HCT116 (cell line): ENCODE measurements at regions not wholly inside any gene's neighbourhood (a gene's known extent, or its start where the extent isn't known, plus 50 kb on each side); places are given as distances from the start of the nearest gene placed in this dataset.

Source experiments
- EZH2 ChIP-seq: fragments of 200-600 bp; sonication (generic); IDR thresholded peaks from 2 replicates; pipeline ENCODE4 v1.6.1; 2017; ENCODE audit warnings: antibody characterized with exemption, mixed run types
- POLR2A ChIP-seq: IDR thresholded peaks from 2 replicates; pipeline ENCODE4 v1.7.0; 2011; ENCODE audit warnings: borderline replicate concordance; ENCODE audit not compliant: insufficient read depth, insufficient read length; ENCODE audit errors: extremely low read depth
- POLR2AphosphoS5 ChIP-seq: IDR thresholded peaks from 2 replicates; pipeline ENCODE4 v1.6.1; 2011; ENCODE audit warnings: mild to moderate bottlenecking, low read depth, low read length, moderate library complexity
- TCF7L2 ChIP-seq: IDR thresholded peaks from 2 replicates; pipeline ENCODE4 v1.7.0; 2011; ENCODE audit warnings: borderline replicate concordance, inconsistent platforms; ENCODE audit not compliant: insufficient read depth, insufficient read length; ENCODE audit errors: extremely low read depth
- ZNF274 ChIP-seq: fragments of 200-500 bp; sonication (Bioruptor generic); IDR thresholded peaks from 2 replicates; pipeline ENCODE4 v1.6.1; 2014; ENCODE audit warnings: mild to moderate bottlenecking, low read depth, low read length, inconsistent platforms
- TF ChIP-seq, protein P1 (sequence below), 3 experiments: fragments of 200-600 bp in 1 of 3; sonication (generic) in 1 of 3; IDR thresholded peaks in 2 of 3; conservative IDR thresholded peaks in 1 of 3; 2 replicates each; pipeline ENCODE4 v1.5.1; 2012 to 2017; ENCODE audit warnings: low read depth in 2 of 3, low read length in 2 of 3, antibody characterized with exemption in 1 of 3, borderline replicate concordance in 1 of 3, control low read depth in 1 of 3, mild to moderate bottlenecking in 1 of 3, mixed read lengths in 1 of 3, mixed run types in 1 of 3, moderate library complexity in 1 of 3; ENCODE audit not compliant: insufficient read depth in 1 of 3
- TF ChIP-seq, protein P2 (sequence below): IDR thresholded peaks from 2 replicates; pipeline ENCODE4 v1.6.1; 2012
- TF ChIP-seq, protein P3 (sequence below): IDR thresholded peaks from 2 replicates; pipeline ENCODE4 v1.6.1; 2011; ENCODE audit warnings: mild to moderate bottlenecking, low read length, moderate library complexity; ENCODE audit not compliant: insufficient replicate concordance; ENCODE audit errors: extremely low read depth
- TF ChIP-seq, protein P4 (sequence below): IDR thresholded peaks from 2 replicates; pipeline ENCODE4 v1.6.1; 2012

DNA sequence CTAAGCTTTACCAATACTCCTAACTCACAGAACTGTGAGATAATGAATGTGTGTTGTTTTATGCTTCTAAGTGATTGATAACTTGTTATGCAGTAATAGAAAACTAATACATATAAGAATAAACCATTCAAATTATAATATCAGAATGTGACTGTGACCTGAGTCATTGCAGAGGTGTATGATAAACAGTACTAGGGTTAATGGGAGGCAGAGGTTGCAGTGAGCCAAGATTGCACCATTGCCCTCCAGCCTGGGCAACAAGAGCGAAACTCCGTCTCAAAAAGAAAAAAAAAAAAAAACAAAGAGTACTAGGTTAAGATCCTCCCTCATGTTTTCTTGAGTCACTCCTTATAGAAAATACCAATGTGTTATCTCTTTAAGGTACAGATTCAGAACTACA lies 950.3 kb downstream of the SORCS1 start:
- TF ChIP-seq, protein P1, sequence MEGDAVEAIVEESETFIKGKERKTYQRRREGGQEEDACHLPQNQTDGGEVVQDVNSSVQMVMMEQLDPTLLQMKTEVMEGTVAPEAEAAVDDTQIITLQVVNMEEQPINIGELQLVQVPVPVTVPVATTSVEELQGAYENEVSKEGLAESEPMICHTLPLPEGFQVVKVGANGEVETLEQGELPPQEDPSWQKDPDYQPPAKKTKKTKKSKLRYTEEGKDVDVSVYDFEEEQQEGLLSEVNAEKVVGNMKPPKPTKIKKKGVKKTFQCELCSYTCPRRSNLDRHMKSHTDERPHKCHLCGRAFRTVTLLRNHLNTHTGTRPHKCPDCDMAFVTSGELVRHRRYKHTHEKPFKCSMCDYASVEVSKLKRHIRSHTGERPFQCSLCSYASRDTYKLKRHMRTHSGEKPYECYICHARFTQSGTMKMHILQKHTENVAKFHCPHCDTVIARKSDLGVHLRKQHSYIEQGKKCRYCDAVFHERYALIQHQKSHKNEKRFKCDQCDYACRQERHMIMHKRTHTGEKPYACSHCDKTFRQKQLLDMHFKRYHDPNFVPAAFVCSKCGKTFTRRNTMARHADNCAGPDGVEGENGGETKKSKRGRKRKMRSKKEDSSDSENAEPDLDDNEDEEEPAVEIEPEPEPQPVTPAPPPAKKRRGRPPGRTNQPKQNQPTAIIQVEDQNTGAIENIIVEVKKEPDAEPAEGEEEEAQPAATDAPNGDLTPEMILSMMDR (IDR thresholded peaks at IDR 0.05 in 2 of 3, conservative IDR thresholded peaks at IDR 0.05 in 1 of 3; ENCODE audit: borderline replicate concordance in 1 of 3, insufficient read depth in 1 of 3, low read depth in 2 of 3, low read length in 2 of 3): no peak
- TF ChIP-seq, protein P2, sequence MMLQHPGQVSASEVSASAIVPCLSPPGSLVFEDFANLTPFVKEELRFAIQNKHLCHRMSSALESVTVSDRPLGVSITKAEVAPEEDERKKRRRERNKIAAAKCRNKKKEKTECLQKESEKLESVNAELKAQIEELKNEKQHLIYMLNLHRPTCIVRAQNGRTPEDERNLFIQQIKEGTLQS: no peak
- TF ChIP-seq POLR2AphosphoS5 (no peak), ZNF274 (no peak), EZH2 (no peak), TCF7L2 (no peak), POLR2A (no peak)
- TF ChIP-seq, protein P3, sequence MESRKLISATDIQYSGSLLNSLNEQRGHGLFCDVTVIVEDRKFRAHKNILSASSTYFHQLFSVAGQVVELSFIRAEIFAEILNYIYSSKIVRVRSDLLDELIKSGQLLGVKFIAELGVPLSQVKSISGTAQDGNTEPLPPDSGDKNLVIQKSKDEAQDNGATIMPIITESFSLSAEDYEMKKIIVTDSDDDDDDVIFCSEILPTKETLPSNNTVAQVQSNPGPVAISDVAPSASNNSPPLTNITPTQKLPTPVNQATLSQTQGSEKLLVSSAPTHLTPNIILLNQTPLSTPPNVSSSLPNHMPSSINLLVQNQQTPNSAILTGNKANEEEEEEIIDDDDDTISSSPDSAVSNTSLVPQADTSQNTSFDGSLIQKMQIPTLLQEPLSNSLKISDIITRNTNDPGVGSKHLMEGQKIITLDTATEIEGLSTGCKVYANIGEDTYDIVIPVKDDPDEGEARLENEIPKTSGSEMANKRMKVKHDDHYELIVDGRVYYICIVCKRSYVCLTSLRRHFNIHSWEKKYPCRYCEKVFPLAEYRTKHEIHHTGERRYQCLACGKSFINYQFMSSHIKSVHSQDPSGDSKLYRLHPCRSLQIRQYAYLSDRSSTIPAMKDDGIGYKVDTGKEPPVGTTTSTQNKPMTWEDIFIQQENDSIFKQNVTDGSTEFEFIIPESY: no peak
- TF ChIP-seq, protein P4, sequence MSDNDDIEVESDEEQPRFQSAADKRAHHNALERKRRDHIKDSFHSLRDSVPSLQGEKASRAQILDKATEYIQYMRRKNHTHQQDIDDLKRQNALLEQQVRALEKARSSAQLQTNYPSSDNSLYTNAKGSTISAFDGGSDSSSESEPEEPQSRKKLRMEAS: no peak
